Lower lobe of right lung (tissue), 2 donors: ENCODE measurements at regions not wholly inside any gene's neighbourhood (a gene's known extent, or its start where the extent isn't known, plus 50 kb on each side); places are given as distances from the start of the nearest gene placed in this dataset.

Source experiments
- ATAC-seq, 2 donors: fragments of 200-7000 bp; cut with Tn5 transposase; one replicate each; pipeline ENCODE4 v1.9.1; 2020 to 2022; ENCODE audit warnings: mild to moderate bottlenecking in 2 of 2, moderate library complexity in 2 of 2
- DNase-seq: peaks from one replicate; pipeline ENCODE4 v3.0.0-alpha.2; 2020
- H3K27ac ChIP-seq: fragments of 200-600 bp; one replicate; pipeline ENCODE4 v1.8.0; 2022
- H3K27me3 ChIP-seq: fragments of 200-600 bp; one replicate; pipeline ENCODE4 v1.8.0; 2022; ENCODE audit warnings: low read depth
- H3K36me3 ChIP-seq: fragments of 200-600 bp; one replicate; pipeline ENCODE4 v1.8.0; 2022; ENCODE audit warnings: mild to moderate bottlenecking
- H3K4me1 ChIP-seq: fragments of 200-600 bp; one replicate; pipeline ENCODE4 v1.8.0; 2022
- H3K4me3 ChIP-seq: fragments of 200-600 bp; one replicate; pipeline ENCODE4 v1.8.0; 2022; ENCODE audit warnings: mild to moderate bottlenecking
- H3K9me3 ChIP-seq: fragments of 200-600 bp; one replicate; pipeline ENCODE4 v1.8.0; 2022
- intact Hi-C: fragments of 100-400 bp; cut with DNase I; formaldehyde crosslinking; loops from one replicate; pipeline ENCODE4 v1.11.0; 2022
- TF ChIP-seq, protein P1 (sequence below): fragments of 200-600 bp; IDR thresholded peaks from one replicate; pipeline ENCODE4 v1.8.0; 2022; ENCODE audit warnings: antibody characterized with exemption, mild to moderate bottlenecking
- donor health status: DM: no; HTN: yes; CAD: no; lungs with severe emphysema.

DNA sequence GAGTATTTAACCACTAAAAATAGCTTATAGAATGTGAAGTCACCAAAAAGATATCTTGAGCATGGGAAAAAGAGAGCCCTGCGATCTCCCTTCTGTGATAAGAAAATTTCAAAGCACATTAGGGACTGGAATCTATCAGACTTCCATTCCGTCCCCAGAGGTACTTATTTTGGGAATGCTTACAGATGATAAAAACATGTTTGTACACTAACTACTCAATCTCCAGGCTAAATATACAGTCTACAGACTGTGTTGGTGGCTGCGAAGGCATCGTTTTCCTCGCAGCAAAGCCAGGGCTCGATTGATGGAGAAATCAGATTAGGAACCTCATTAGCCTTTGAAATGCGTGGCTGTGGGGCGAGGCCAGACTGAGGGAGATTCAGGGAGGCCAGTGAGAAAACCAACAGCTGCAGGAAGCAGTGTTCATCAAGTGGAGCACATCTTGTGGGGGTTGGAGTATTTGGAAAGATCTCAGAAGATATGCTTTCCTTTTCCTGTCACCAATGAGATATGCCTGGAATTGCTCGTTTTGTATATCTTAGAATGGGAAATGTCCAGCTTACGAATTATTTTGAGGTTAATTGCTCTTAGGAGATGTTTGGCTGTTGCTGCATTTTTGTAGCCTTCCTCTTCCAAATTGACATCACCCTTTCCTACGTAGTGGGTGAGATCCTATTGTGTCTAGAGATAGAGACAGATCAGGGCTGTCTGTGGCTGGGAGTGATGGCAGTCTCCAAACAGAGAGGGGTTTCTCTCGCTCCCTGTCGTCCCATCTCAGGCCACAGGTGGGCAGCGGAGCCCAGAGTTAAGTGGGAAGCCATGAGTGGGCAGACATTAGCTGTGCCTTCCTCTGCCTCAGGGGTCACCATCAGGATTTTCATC is 224.9 kb upstream of the FAT1 start:
- TF ChIP-seq, protein P1, sequence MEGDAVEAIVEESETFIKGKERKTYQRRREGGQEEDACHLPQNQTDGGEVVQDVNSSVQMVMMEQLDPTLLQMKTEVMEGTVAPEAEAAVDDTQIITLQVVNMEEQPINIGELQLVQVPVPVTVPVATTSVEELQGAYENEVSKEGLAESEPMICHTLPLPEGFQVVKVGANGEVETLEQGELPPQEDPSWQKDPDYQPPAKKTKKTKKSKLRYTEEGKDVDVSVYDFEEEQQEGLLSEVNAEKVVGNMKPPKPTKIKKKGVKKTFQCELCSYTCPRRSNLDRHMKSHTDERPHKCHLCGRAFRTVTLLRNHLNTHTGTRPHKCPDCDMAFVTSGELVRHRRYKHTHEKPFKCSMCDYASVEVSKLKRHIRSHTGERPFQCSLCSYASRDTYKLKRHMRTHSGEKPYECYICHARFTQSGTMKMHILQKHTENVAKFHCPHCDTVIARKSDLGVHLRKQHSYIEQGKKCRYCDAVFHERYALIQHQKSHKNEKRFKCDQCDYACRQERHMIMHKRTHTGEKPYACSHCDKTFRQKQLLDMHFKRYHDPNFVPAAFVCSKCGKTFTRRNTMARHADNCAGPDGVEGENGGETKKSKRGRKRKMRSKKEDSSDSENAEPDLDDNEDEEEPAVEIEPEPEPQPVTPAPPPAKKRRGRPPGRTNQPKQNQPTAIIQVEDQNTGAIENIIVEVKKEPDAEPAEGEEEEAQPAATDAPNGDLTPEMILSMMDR = peak; percentile 10
- H3K36me3 ChIP-seq = no peaks in the 10 kb centered on the region
- H3K27me3 ChIP-seq = no peaks in the 10 kb centered on the region
- H3K9me3 ChIP-seq = no peaks in the 10 kb centered on the region
- DNase-seq (no peak), ATAC-seq (peak in 1 of 2 donors; percentile 41)
- H3K4me1 ChIP-seq = no peaks in the 10 kb centered on the region
- no peak overlapping the region for H3K4me3 ChIP-seq
- no peak overlapping the region for H3K27ac ChIP-seq
- intact Hi-C loops = no loop called here

DNA sequence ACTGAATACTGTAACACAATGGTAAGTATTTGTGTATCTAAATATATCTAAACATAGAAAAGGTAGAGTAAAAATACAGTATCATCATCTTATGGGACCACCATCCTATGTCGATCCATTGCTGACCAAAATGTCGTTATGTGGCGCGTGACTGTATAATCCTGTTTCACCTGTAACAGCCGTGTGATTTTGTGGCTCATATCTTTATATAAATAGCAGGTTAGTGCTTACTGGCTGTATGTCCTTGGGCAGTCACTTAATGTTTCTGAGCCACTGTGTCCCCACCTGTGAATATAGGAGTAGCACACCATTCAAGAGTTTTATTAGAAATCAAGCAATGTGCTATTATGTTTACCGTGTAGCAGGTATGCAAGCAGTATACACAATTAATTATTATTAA is 226.2 kb upstream of the FAT1 start:
- Histone ChIP-seq H3K36me3 (no peaks in the 10 kb centered on the region), H3K9me3 (no peaks in the 10 kb centered on the region), H3K27me3 (no peaks in the 10 kb centered on the region), H3K27ac (no peak overlapping the region), H3K4me1 (no peaks in the 10 kb centered on the region), H3K4me3 (no peak overlapping the region)
- intact Hi-C loops = no loop called here
- TF ChIP-seq, protein P1 = no peak
- DNase-seq = no peak
- ATAC-seq = no peak

DNA sequence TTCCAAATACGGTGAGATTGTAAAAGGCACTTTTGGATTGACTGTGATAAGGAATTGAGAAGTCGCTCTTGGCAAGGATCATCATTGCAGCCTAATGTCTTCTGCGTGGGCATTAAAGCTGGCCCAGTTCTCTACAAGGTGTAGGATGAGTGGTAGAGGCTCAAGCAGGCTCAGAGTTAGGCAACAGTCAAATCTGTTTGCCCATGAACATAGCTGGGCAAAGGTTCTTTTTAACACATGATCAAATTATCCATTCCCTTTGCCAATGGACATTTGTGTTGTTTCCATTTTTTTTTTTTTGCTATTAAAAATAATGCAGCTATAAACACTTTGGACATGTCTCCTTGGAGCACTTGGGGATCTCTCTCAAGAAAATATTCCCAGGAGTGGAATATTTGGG is 229.1 kb upstream of the FAT1 start:
- intact Hi-C loops = no loop called here
- Histone ChIP-seq H3K27ac (no peak overlapping the region), H3K27me3 (no peaks in the 10 kb centered on the region), H3K4me1 (no peaks in the 10 kb centered on the region), H3K9me3 (no peaks in the 10 kb centered on the region), H3K4me3 (no peak overlapping the region), H3K36me3 (no peaks in the 10 kb centered on the region)
- no peak for ATAC-seq
- DNase-seq = no peak
- TF ChIP-seq, protein P1 = no peak

DNA sequence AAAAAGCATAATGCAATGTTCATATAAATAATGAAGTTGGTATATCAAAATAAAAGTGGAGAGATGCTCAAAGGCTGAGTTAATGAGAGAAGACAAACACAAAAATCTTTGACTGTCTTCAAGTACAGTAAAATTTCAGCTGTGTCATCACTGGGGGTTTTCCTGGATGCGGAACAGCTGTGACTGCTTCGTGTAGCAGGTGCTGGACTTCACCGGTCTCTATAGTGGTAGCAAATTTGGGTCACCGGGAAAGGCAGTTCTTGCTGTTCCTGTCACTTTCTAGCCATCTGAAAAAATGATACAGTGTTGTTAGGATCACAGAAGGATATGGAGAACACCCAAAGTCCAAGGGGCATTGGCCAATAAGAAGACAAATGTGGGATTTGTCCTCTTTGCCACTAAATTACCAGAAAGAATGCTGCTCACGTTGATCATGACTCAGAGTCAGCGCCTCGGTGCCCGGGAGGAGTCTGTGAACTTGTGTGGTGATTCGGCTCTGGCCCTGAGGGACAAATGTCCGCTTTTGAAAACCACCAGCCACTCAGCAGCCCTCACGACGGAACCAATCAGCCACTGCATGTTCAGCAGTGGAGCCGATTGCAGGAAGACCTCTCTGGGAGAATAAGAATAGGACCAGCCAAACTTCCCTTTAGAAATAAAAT is 230.1 kb upstream of the FAT1 start:
- DNase-seq (no peak), ATAC-seq (peak; percentile 45 to 84)
- H3K4me3 ChIP-seq = no peak overlapping the region
- intact Hi-C loops = no loop called here
- H3K36me3 ChIP-seq = no peaks in the 10 kb centered on the region
- no peaks in the 10 kb centered on the region for H3K9me3 ChIP-seq
- no peak overlapping the region for H3K27ac ChIP-seq
- H3K27me3 ChIP-seq = no peaks in the 10 kb centered on the region
- no peaks in the 10 kb centered on the region for H3K4me1 ChIP-seq
- TF ChIP-seq, protein P1 = no peak

DNA sequence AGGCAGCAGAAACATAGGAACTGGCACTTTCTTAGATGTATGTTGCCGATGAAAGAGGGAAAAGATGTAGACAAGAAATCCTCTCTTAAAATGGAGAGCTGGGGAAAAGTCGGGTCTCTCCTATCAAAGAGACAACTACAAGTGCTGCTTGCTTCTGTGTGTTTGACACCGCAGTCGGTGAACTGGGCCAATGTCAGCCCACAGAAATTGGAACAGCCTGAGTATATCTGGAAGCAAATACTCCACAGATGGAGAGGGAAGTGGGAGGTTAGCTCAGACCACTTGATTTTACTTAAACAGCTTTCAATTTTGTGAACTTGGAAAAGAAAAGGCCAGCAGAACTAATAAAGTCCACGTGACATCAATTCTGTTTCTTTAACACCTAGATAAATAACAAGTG is 230.9 kb upstream of the FAT1 start:
- peak; percentile 67 to 86 for ATAC-seq
- no peak for DNase-seq

More for the DNA sequence above, 230.9 kb upstream of the FAT1 start:
- H3K4me1 ChIP-seq = no peaks in the 10 kb centered on the region
- H3K27ac ChIP-seq = no peak overlapping the region
- H3K4me3 ChIP-seq = no peak overlapping the region
- H3K27me3 ChIP-seq = no peaks in the 10 kb centered on the region
- intact Hi-C loops = no loop called here
- H3K9me3 ChIP-seq = no peaks in the 10 kb centered on the region
- H3K36me3 ChIP-seq = no peaks in the 10 kb centered on the region
- TF ChIP-seq, protein P1 = no peak
